Cardiac muscle cell (in vitro differentiated cells and primary cell): ENCODE measurements at regions not wholly inside any gene's neighbourhood (a gene's known extent, or its start where the extent isn't known, plus 50 kb on each side); places are given as distances from the start of the nearest gene placed in this dataset.

ENCODE experiments used
- DNase-seq, 2 donors: peaks; one replicate each; pipeline versions ENCODE4 v3.0.0 to v3.0.0-alpha.2; 2010 to 2017; ENCODE audit warnings: low read depth in 1 of 2, low spot score in 1 of 2
- H3K27ac ChIP-seq: fragments of 200-600 bp; sonication (generic); 2 replicates; pipeline ENCODE4 v1.5.1; 2016
- H3K27me3 ChIP-seq: fragments of 200-600 bp; sonication (generic); 2 replicates; pipeline ENCODE4 v1.6.0; 2016; ENCODE audit warnings: control low read depth
- H3K36me3 ChIP-seq: fragments of 200-600 bp; sonication (generic); 2 replicates; pipeline ENCODE4 v1.5.1; 2016; ENCODE audit warnings: control low read depth
- H3K4me1 ChIP-seq: fragments of 200-600 bp; sonication (generic); 2 replicates; pipeline ENCODE4 v1.8.1; 2017; ENCODE audit warnings: low read depth, mild to moderate bottlenecking, mixed run types
- H3K4me3 ChIP-seq: fragments of 200-600 bp; sonication (generic); 2 replicates; pipeline ENCODE4 v1.5.1; 2016; ENCODE audit warnings: mild to moderate bottlenecking
- H3K9me3 ChIP-seq: fragments of 200-600 bp; sonication (generic); 2 replicates; pipeline ENCODE4 v1.5.1; 2017; ENCODE audit warnings: low read depth, mild to moderate bottlenecking, control low read depth
- CTCF ChIP-seq: IDR thresholded peaks from 2 replicates; pipeline ENCODE4 v1.5.1; 2012; ENCODE audit warnings: low read depth, mild to moderate bottlenecking, low read length

- H3K9me3 ChIP-seq: peaks cover 4% of the 10 kb centered on the region
- peak in 1 of 2 donors; percentile 75 for DNase-seq
- no peaks in the 10 kb centered on the region for H3K27me3 ChIP-seq
- no peak for TF ChIP-seq CTCF
- H3K27ac ChIP-seq: no peak overlapping the region
- H3K36me3 ChIP-seq: no peaks in the 10 kb centered on the region
- H3K4me1 ChIP-seq: no peaks in the 10 kb centered on the region
- no peak overlapping the region for H3K4me3 ChIP-seq
These were observed 114.0 kb upstream of the RND3 start for GRCh38 chr2:150601280-150602038.

- H3K4me3 ChIP-seq: no peak overlapping the region
- H3K9me3 ChIP-seq: peaks cover 4% of the 10 kb centered on the region
- H3K27ac ChIP-seq: no peak overlapping the region
- no peak for DNase-seq
- no peaks in the 10 kb centered on the region for H3K27me3 ChIP-seq
- peak; percentile 33 for TF ChIP-seq CTCF
- no peaks in the 10 kb centered on the region for H3K4me1 ChIP-seq
- no peaks in the 10 kb centered on the region for H3K36me3 ChIP-seq
These were observed 112.4 kb upstream of the RND3 start for GRCh38 chr2:150599889-150600288.

- Histone ChIP-seq H3K27me3 (no peaks in the 10 kb centered on the region), H3K36me3 (no peaks in the 10 kb centered on the region), H3K27ac (no peak overlapping the region), H3K4me1 (no peaks in the 10 kb centered on the region), H3K4me3 (no peak overlapping the region), H3K9me3 (peaks cover 4% of the 10 kb centered on the region)
- TF ChIP-seq CTCF: no peak
- DNase-seq: no peak
These were observed 110.9 kb upstream of the RND3 start for GRCh38 chr2:150598383-150598782.

- Histone ChIP-seq H3K36me3 (no peaks in the 10 kb centered on the region), H3K4me1 (no peaks in the 10 kb centered on the region), H3K27ac (no peak overlapping the region), H3K9me3 (no peaks in the 10 kb centered on the region), H3K27me3 (no peaks in the 10 kb centered on the region), H3K4me3 (no peak overlapping the region)
- DNase-seq: peak in 1 of 2 donors; percentile 45
- TF ChIP-seq CTCF: no peak
These were observed 108.5 kb upstream of the RND3 start for GRCh38 chr2:150595803-150596470.

GRCh38 chr2:150594299-150594698, 106.8 kb upstream of the RND3 start:
- Histone ChIP-seq H3K36me3 (no peaks in the 10 kb centered on the region), H3K27ac (no peak overlapping the region), H3K4me1 (no peaks in the 10 kb centered on the region), H3K27me3 (no peaks in the 10 kb centered on the region), H3K9me3 (no peaks in the 10 kb centered on the region), H3K4me3 (no peak overlapping the region)
- no peak for TF ChIP-seq CTCF
- DNase-seq: no peak
